CD4-positive, alpha-beta T cell (primary cell): ENCODE measurements at regions not wholly inside any gene's neighbourhood (a gene's known extent, or its start where the extent isn't known, plus 50 kb on each side); places are given as distances from the start of the nearest gene placed in this dataset.

ENCODE experiments used
- ATAC-seq: fragments of 200-7000 bp; cut with Tn5 transposase; one replicate; pipeline ENCODE4 v1.10.0; 2022; ENCODE audit warnings: mild to moderate bottlenecking; ENCODE audit not compliant: poor library complexity
- CTCF ChIA-PET: fragments of 350-600 bp; sonication (Branson Sonifier 250); formaldehyde crosslinking; loops from one replicate; lab custom pipeline; 2021; ENCODE audit warnings: antibody characterized with exemption, inconsistent platforms; lab: Charles Lee
- POLR2A ChIA-PET: fragments of 350-600 bp; sonication (Branson Sonifier 250); formaldehyde crosslinking; loops from one replicate; lab custom pipeline; 2021; ENCODE audit warnings: antibody characterized with exemption, inconsistent platforms; lab: Charles Lee
- DNase-seq, 14 experiments: peaks; one replicate each; pipeline ENCODE4 v3.0.0-alpha.2; 2013 to 2020; ENCODE audit warnings: mixed read lengths in 2 of 14
- H3K27ac ChIP-seq, 2 donors: one replicate each; pipeline versions ENCODE4 v1.5.1 to v1.7.0; 2013; ENCODE audit warnings: low read length in 2 of 2, low read depth in 1 of 2, mild to moderate bottlenecking in 1 of 2
- H3K27me3 ChIP-seq, 2 experiments: 1 replicate in 1 of 2; 2 replicates in 1 of 2; pipeline versions ENCODE4 v1.6.1 to v1.7.0; 2013; ENCODE audit warnings: low read length in 2 of 2, control low read depth in 1 of 2, mild to moderate bottlenecking in 1 of 2, moderate library complexity in 1 of 2; ENCODE audit not compliant: insufficient read depth in 2 of 2, control insufficient read depth in 1 of 2
- H3K36me3 ChIP-seq: one replicate; pipeline ENCODE4 v1.6.1; 2013; ENCODE audit warnings: low read length, control low read depth; ENCODE audit not compliant: insufficient read depth
- H3K4me1 ChIP-seq: one replicate; pipeline ENCODE4 v1.6.1; 2013; ENCODE audit warnings: low read length, control low read depth; ENCODE audit not compliant: insufficient read depth
- H3K4me3 ChIP-seq: one replicate; pipeline ENCODE4 v1.5.1; 2013; ENCODE audit warnings: mild to moderate bottlenecking, low read length, moderate library complexity
- H3K9me3 ChIP-seq, 2 experiments: 1 replicate in 1 of 2; 2 replicates in 1 of 2; pipeline versions ENCODE4 v1.6.1 to v1.7.0; 2013; ENCODE audit warnings: low read length in 2 of 2, mild to moderate bottlenecking in 2 of 2, control low read depth in 1 of 2, moderate library complexity in 1 of 2; ENCODE audit not compliant: control insufficient read depth in 1 of 2, insufficient read depth in 1 of 2
- H3K27ac Mint-ChIP-seq: one replicate; pipeline ENCODE4 v1.8.0; 2020; ENCODE audit warnings: mixed read lengths
- H3K27me3 Mint-ChIP-seq: one replicate; pipeline ENCODE4 v1.8.0; 2021; ENCODE audit warnings: mixed read lengths
- H3K36me3 Mint-ChIP-seq: one replicate; pipeline ENCODE4 v1.8.0; 2021; ENCODE audit warnings: low read depth, mixed read lengths
- H3K4me1 Mint-ChIP-seq: one replicate; pipeline ENCODE4 v1.8.0; 2021; ENCODE audit warnings: low read depth, mixed read lengths
- H3K4me3 Mint-ChIP-seq: one replicate; pipeline ENCODE4 v1.8.0; 2020; ENCODE audit warnings: mild to moderate bottlenecking, mixed read lengths
- H3K9me3 Mint-ChIP-seq: one replicate; pipeline ENCODE4 v1.8.0; 2020; ENCODE audit warnings: mixed read lengths
- intact Hi-C, 2 experiments: fragments of 100-400 bp; cut with DNase I in 1 of 2; cut with micrococcal nuclease in 1 of 2; formaldehyde crosslinking; loops; one replicate each; pipeline versions ENCODE4 v1.15.1 to v1.9.0; 2023 to 2025; cut with DNase I, micrococcal nuclease
- TF ChIP-seq, protein P1 (sequence below): fragments of 200-600 bp; IDR thresholded peaks from one replicate; pipeline ENCODE4 v1.8.0; 2022; ENCODE audit warnings: antibody characterized with exemption, mild to moderate bottlenecking

DNA sequence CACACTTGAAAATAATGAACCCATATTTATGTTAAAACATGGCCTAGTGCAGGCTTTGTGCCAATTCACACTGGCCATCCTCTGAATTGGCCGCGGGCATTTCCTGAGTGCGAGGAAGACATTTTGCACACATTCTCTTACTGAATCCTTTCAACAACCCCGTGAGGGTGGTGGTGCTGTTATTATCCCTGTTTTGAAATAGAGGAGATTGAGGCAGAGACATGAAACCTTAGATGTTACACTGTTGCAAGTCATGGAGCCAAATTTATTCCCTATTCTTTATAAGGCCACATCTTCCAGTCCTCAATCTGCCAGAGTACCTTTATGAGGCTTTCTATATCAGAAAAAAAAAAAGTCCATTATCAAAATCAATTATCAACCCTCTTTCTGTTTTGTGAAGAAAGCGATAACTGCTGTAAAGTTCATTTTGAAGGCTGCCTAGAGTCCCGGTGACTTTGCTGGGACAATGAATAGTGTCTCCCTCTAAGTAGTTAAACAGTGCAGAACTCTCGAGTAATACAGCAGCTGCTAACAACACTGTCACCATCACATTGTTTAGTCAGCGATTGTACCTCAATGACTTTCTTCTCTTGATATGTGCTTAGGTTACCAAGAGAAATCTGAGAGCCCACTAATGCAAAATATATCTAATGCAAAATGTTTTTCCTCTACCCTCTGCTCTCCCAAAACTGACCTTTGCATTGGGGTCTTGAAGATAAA is 242.3 kb upstream of the PPARGC1A start:
- no peak overlapping the region for H3K27ac ChIP-seq
- H3K27me3 Mint-ChIP-seq, result no peaks in the 10 kb centered on the region
- H3K4me1 ChIP-seq, result no peaks in the 10 kb centered on the region
- DNase-seq (no peak), ATAC-seq (no peak)
- intact Hi-C loops, result no loop called here
- peaks cover 0 to 3% of the 10 kb centered on the region in 2 experiments for H3K9me3 ChIP-seq
- no peak overlapping the region for H3K27ac Mint-ChIP-seq
- no peaks in the 10 kb centered on the region for H3K36me3 Mint-ChIP-seq
- H3K36me3 ChIP-seq, result no peaks in the 10 kb centered on the region
- TF ChIP-seq, protein P1, sequence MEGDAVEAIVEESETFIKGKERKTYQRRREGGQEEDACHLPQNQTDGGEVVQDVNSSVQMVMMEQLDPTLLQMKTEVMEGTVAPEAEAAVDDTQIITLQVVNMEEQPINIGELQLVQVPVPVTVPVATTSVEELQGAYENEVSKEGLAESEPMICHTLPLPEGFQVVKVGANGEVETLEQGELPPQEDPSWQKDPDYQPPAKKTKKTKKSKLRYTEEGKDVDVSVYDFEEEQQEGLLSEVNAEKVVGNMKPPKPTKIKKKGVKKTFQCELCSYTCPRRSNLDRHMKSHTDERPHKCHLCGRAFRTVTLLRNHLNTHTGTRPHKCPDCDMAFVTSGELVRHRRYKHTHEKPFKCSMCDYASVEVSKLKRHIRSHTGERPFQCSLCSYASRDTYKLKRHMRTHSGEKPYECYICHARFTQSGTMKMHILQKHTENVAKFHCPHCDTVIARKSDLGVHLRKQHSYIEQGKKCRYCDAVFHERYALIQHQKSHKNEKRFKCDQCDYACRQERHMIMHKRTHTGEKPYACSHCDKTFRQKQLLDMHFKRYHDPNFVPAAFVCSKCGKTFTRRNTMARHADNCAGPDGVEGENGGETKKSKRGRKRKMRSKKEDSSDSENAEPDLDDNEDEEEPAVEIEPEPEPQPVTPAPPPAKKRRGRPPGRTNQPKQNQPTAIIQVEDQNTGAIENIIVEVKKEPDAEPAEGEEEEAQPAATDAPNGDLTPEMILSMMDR, result no peak
- POLR2A ChIA-PET, result no interaction called here
- H3K4me3 ChIP-seq, result no peak overlapping the region
- H3K27me3 ChIP-seq, result no peaks in the 10 kb centered on the region
- no peak overlapping the region for H3K4me3 Mint-ChIP-seq
- H3K9me3 Mint-ChIP-seq, result peaks cover 12% of the 10 kb centered on the region
- CTCF ChIA-PET, result no interaction called here
- no peaks in the 10 kb centered on the region for H3K4me1 Mint-ChIP-seq

DNA sequence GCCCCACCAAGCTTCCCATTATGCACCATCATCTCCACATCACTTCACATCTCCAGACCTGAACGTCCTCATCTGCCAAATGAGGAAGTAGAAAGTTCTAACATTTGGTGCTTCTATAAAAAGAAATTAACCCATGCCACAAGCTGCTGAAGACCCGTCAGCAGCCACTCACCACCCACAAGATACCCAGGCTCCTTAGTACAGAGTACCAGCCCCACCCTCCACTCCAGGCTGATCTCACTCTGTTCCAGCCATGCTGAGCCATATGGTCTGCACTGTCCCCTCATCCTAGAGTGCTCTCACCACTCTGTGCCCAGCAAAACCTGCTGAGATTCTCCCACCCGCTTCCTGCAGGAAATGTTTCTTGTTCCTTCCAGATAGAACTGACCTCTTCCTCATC is 240.8 kb upstream of the PPARGC1A start:
- intact Hi-C loops, result no loop called here
- CTCF ChIA-PET, result no interaction called here
- DNase-seq (no peak), ATAC-seq (no peak)
- Histone ChIP-seq H3K9me3 (peaks cover 0 to 3% of the 10 kb centered on the region in 2 experiments), H3K4me1 (no peaks in the 10 kb centered on the region), H3K4me3 (no peak overlapping the region), H3K36me3 (no peaks in the 10 kb centered on the region), H3K27me3 (no peaks in the 10 kb centered on the region), H3K27ac (no peak overlapping the region)
- peaks cover 15% of the 10 kb centered on the region for H3K9me3 Mint-ChIP-seq
- no peaks in the 10 kb centered on the region for H3K4me1 Mint-ChIP-seq
- POLR2A ChIA-PET, result no interaction called here
- H3K4me3 Mint-ChIP-seq, result no peak overlapping the region
- no peaks in the 10 kb centered on the region for H3K27me3 Mint-ChIP-seq
- TF ChIP-seq, protein P1, result no peak
- no peaks in the 10 kb centered on the region for H3K36me3 Mint-ChIP-seq
- H3K27ac Mint-ChIP-seq, result no peak overlapping the region

DNA sequence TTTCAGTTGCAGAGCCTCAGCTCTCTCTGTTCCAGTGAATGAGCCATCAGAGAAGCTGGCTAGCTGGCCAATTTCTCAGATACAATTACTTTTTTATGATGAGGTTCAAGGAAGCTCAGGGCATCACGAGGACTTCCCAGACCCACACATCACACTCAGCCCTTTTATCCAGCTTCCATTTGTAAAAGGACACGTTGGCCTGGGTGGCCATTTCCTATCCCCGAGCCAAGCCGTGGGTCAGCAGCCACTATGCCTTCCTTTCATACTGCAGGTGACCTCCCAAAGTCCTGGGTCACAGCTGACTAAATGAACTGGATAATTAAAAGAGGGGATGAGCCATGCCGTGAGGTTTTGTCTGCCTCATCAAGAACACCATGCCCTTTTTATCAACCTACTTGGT is 236.9 kb upstream of the PPARGC1A start:
- ATAC-seq, result no peak
- Mint-ChIP-seq H3K36me3 (no peaks in the 10 kb centered on the region), H3K4me3 (no peak overlapping the region), H3K27me3 (no peaks in the 10 kb centered on the region), H3K27ac (no peak overlapping the region), H3K4me1 (no peaks in the 10 kb centered on the region), H3K9me3 (peaks cover 16% of the 10 kb centered on the region)
- intact Hi-C loops, result no loop called here
- POLR2A ChIA-PET, result no interaction called here
- Histone ChIP-seq H3K36me3 (no peaks in the 10 kb centered on the region), H3K27ac (no peak overlapping the region), H3K4me3 (no peak overlapping the region), H3K9me3 (no peaks in the 10 kb centered on the region), H3K27me3 (no peaks in the 10 kb centered on the region), H3K4me1 (no peaks in the 10 kb centered on the region)
- CTCF ChIA-PET, result no interaction called here
- TF ChIP-seq, protein P1, result no peak
- DNase-seq, result no peak
